ENCODE measurements at regions not wholly inside any gene's neighbourhood (a gene's known extent, or its start where the extent isn't known, plus 50 kb on each side); places are given as distances from the start of the nearest gene placed in this dataset.
"Not testable (repeated sequence)": the region's sequence is repeated elsewhere in the genome, so short reads cannot be mapped to it uniquely, and the experiment has no call there.

DNA sequence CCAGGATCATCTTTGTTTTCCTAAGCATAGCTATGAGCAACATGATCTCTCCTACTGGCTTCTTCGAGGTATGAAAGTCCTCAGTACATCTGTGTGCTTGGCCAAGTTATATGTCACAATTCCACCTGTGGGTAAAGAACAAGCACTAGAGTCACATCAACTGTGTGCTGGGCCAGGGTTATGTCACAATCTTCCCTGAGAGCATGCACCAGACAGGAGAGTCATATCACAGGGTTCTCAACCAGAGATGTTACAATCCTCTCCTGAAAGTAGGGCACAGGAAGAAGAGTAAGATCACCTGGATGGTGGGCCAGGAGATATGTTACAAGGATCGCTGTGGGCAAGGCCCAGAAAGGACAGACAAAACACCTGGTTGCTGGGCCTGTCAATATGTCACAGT lies 143.7 kb downstream of the ZNF675 start:
- H3K4me3 Mint-ChIP-seq, result no peak overlapping the region
- no peaks in the 10 kb centered on the region for H3K36me3 Mint-ChIP-seq
- H3K4me1 Mint-ChIP-seq, result no peaks in the 10 kb centered on the region
- H3K27me3 Mint-ChIP-seq, result no peaks in the 10 kb centered on the region
- H3K27ac Mint-ChIP-seq, result no peak overlapping the region
- H3K9me3 Mint-ChIP-seq, result no peaks in the 10 kb centered on the region
- ATAC-seq, result no peak

DNA sequence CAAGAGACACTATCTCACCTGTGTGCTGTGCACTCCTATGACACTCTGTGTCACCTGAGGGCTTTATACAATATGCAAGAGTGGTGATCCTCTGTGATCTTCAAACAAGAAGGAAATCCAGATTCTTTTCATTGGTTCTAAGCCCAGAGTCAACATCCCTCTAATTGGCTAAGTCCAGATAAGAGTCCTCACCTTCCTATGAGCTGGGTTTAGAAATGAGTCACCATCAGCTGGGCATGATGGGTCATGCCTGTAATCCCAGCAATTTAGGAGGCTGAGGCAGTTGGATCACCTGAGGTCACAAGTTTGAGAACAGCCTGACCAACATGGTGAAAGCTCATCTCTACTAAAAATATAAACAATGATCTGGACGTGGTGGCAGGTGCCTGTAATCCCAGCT lies 144.4 kb downstream of the ZNF675 start:
- Mint-ChIP-seq H3K36me3 (no peaks in the 10 kb centered on the region), H3K4me3 (no peak overlapping the region), H3K9me3 (no peaks in the 10 kb centered on the region), H3K4me1 (no peaks in the 10 kb centered on the region), H3K27me3 (no peaks in the 10 kb centered on the region), H3K27ac (no peak overlapping the region)
- no peak for ATAC-seq

DNA sequence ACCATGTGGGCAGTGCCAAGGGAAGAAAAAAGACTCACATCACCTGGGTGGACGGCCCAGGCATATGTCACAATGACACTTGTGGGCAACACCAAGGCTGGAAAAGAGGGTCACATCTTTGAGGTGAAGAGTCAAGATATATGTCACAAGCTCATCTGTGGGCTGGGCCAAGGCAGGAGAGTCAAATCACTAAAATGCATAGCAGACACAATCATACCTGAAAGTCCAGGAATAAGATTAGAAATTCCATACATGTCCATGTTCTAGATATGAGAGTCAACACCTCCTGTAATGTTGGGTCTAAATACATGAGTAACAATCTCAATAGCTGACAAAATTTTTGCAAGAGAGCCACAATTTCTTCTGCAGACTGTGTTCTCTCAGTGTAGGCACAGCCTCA lies 145.0 kb downstream of the ZNF675 start:
- Mint-ChIP-seq H3K4me3 (no peak overlapping the region), H3K9me3 (no peaks in the 10 kb centered on the region), H3K36me3 (no peaks in the 10 kb centered on the region), H3K27ac (no peak overlapping the region), H3K4me1 (no peaks in the 10 kb centered on the region), H3K27me3 (no peaks in the 10 kb centered on the region)
- ATAC-seq, result no peak

DNA sequence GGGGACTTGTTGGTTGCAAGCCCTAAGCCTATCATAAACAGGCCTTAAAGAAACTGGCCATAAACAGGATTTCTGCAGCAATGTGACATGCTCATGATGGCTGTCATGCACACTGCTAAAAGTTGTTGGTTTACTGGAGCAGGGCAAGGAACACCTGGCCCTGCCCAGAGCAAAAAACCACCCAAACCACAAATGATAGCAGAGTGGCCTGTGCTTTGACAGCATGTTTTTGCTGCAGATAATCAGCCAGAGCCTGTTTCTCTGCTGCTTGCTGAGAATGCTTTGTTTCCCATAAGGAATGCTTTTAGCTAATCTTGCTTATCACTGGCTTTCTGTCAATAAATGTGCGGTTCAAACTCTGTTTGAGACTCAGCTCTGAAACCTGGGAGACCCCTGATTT lies 144.9 kb upstream of the ZNF91 start:
- H3K27ac Mint-ChIP-seq, H3K4me3 Mint-ChIP-seq, H3K9me3 Mint-ChIP-seq, ATAC-seq, H3K27me3 Mint-ChIP-seq, H3K4me1 Mint-ChIP-seq, H3K36me3 Mint-ChIP-seq: not testable (repeated sequence)

- H3K4me1 Mint-ChIP-seq, result no peaks in the 10 kb centered on the region
- H3K9me3 Mint-ChIP-seq, result no peaks in the 10 kb centered on the region
- H3K4me3 Mint-ChIP-seq, result no peak overlapping the region
- H3K36me3 Mint-ChIP-seq, result no peaks in the 10 kb centered on the region
- ATAC-seq, result no peak
- H3K27me3 Mint-ChIP-seq, result no peaks in the 10 kb centered on the region
- H3K27ac Mint-ChIP-seq, result no peak overlapping the region
These were observed 144.2 kb upstream of the ZNF91 start for GRCh38 chr19:23539499-23539898.

DNA sequence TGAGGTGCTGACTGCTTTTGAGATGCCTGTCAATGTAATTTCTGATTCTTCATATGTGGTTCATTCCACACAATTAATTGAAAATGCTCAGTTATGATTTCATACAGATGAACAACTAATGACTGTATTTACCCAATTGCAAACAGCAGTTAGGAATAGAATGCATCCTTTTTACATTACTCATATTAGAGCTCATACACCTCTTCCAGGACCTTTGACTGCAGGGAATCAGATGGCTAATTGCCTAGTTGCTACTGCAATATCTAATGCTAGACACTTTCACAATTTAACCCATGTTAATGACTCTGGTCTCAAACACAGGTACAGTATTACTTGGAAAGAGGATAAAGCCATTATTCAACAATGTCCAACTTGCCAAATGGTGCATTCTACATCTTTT lies 141.9 kb upstream of the ZNF91 start:
- H3K36me3 Mint-ChIP-seq, H3K4me1 Mint-ChIP-seq, H3K4me3 Mint-ChIP-seq, H3K9me3 Mint-ChIP-seq, ATAC-seq, H3K27me3 Mint-ChIP-seq, H3K27ac Mint-ChIP-seq: not testable (repeated sequence)

DNA sequence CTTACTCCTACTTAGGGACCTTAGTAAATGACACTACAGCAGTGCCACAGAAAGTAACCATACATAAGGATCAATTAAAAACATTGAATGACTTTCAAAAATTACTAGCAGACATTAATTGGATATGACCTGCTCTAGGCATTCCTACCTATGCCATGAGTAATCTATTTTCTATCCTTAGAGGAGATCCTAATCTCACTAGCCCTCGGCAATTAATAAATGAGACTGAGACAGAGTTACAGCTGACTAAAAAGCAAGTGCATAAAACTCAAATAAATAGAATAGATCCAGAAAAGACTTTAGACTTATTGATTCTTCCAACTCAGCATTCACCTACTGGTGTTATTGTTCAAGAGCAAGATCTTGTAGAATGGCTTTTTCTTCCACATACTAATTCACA lies 141.1 kb upstream of the ZNF91 start:
- H3K4me1 Mint-ChIP-seq, H3K4me3 Mint-ChIP-seq, H3K27ac Mint-ChIP-seq, H3K9me3 Mint-ChIP-seq, H3K36me3 Mint-ChIP-seq, ATAC-seq, H3K27me3 Mint-ChIP-seq: not testable (repeated sequence)

DNA sequence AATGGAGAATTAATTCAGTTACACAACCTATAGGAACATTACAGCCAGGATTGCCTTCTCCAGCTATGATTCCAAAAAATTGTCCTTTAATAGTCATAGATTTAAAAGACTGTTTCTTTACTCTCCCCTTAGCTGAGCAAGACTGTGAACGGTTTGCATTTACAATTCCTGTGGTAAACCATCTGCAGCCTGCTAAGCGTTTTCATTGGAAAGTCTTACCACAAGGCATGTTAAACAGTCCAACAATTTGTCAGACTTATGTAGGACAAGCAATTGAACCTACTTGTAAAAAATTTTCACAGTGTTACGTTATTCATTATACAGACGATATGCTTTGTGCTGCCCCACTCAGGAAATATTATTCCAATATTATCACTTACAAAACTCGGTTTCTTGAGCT lies 140.6 kb upstream of the ZNF91 start:
- not testable (repeated sequence) for H3K27ac Mint-ChIP-seq, H3K9me3 Mint-ChIP-seq, H3K36me3 Mint-ChIP-seq, H3K4me3 Mint-ChIP-seq, ATAC-seq, H3K4me1 Mint-ChIP-seq, H3K27me3 Mint-ChIP-seq

- H3K4me3 Mint-ChIP-seq, H3K27me3 Mint-ChIP-seq, ATAC-seq, H3K27ac Mint-ChIP-seq, H3K4me1 Mint-ChIP-seq, H3K36me3 Mint-ChIP-seq: not testable (repeated sequence)
- H3K9me3 Mint-ChIP-seq, result peaks cover 10% of the 10 kb centered on the region
These were observed 138.2 kb upstream of the ZNF91 start for GRCh38 chr19:23533441-23533840.

DNA sequence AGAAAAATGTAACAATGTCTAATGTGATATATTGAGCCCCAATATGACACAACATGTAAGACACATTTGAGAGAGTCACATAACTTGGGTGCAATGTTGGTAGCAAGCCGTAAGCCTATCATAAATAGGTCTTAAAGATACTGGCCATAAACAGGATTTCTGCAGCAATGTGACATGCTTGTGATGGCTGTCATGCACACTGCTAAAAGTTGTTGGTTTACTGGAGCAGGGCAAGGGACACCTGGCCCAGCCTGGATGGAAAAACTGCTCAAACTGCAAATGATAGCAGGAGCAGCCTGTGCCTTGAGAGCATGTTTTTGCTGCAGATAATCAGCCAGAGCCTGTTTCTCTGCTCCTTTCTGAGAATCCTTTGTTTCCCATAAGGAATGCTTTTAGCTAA lies 136.7 kb upstream of the ZNF91 start:
- Mint-ChIP-seq H3K27ac (no peak overlapping the region), H3K27me3 (no peaks in the 10 kb centered on the region), H3K9me3 (peaks cover 14% of the 10 kb centered on the region), H3K36me3 (no peaks in the 10 kb centered on the region), H3K4me1 (no peaks in the 10 kb centered on the region), H3K4me3 (no peak overlapping the region)
- no peak for ATAC-seq

- Mint-ChIP-seq H3K4me3 (no peak overlapping the region), H3K36me3 (no peaks in the 10 kb centered on the region), H3K9me3 (peaks cover 14% of the 10 kb centered on the region), H3K4me1 (no peaks in the 10 kb centered on the region), H3K27ac (no peak overlapping the region), H3K27me3 (no peaks in the 10 kb centered on the region)
- no peak for ATAC-seq
These were observed 136.0 kb upstream of the ZNF91 start for GRCh38 chr19:23531231-23531790.

DNA sequence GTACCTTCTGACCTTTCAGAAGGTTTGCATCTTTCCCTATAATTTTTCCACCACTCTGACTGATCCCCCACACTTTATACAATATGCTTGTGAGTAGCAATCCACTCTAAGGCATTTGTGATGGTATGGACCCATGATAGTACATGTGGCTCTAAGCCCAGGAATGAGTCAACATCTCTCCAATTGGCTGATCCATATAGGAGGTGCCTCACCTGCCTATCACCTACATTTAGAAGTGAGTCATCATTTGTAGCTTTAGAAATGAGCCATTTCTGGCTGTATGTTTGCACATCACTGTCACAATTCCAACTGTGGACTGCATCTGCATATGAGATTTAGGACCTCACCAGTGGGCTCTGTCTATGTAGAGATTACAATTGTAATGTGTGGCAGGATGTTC lies 133.1 kb upstream of the ZNF91 start:
- H3K4me1 Mint-ChIP-seq, result no peaks in the 10 kb centered on the region
- ATAC-seq, result no peak
- no peaks in the 10 kb centered on the region for H3K27me3 Mint-ChIP-seq
- H3K36me3 Mint-ChIP-seq, result no peaks in the 10 kb centered on the region
- no peak overlapping the region for H3K27ac Mint-ChIP-seq
- peaks cover 13% of the 10 kb centered on the region for H3K9me3 Mint-ChIP-seq
- H3K4me3 Mint-ChIP-seq, result no peak overlapping the region

DNA sequence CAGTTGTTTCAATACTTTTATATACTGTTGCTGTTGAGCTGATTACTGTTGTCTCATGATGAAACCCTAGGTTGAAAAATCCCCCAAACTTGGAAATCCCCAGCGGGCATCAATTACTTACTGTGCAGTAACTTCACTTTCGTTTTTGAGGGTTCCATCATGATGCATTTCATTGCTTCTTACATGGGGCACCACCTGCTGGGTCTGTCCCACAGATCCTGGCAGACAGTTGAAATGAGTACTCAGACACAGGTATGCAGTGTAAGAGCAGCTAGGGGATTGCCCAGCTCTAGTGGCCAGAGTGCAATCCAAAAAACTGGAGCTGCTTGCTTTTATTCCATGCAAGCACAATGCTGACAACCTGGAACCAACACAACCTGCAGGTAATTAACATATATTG lies 132.5 kb upstream of the ZNF91 start:
- H3K9me3 Mint-ChIP-seq, result peaks cover 13% of the 10 kb centered on the region

GRCh38 chr19:23526302-23526701 lies 131.0 kb upstream of the ZNF91 start:
- H3K9me3 Mint-ChIP-seq, result peaks cover 10% of the 10 kb centered on the region
- H3K4me1 Mint-ChIP-seq, result no peaks in the 10 kb centered on the region

More for the DNA sequence above, 132.5 kb upstream of the ZNF91 start:
- H3K4me3 Mint-ChIP-seq, result no peak overlapping the region
- no peak overlapping the region for H3K27ac Mint-ChIP-seq
- H3K36me3 Mint-ChIP-seq, result no peaks in the 10 kb centered on the region
- peak; percentile 54 for ATAC-seq
- no peaks in the 10 kb centered on the region for H3K4me1 Mint-ChIP-seq
- H3K27me3 Mint-ChIP-seq, result no peaks in the 10 kb centered on the region

DNA sequence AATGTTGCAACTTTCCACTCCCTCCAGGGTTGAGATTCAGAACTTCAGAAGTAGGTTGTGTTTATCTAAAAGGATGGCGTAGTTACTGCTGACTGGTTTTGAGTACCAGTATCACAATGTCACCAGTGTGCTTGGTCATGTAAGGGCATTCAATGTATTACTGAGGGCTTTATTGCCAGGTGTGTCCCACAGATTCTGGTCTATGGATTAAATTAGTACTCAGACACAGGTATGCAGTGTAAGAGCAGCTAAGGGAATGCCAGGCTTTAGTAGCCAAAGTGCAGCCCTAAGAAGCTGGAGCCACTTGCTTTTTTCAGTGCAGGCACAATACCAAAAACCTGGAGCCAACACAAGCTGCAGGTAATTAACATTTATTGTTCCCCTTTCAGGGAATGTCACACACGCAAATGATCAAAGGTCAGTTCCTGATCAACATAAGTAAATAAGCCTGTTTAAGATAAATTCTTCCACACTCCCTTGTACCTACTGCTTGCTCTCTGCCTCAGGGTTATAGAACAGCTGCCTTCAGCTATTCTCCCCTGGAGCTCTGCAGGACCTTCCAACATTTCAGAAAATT lies 130.1 kb upstream of the ZNF91 start:
- peaks cover 10% of the 10 kb centered on the region for H3K9me3 Mint-ChIP-seq
- no peaks in the 10 kb centered on the region for H3K4me1 Mint-ChIP-seq
- H3K27me3 Mint-ChIP-seq, result no peaks in the 10 kb centered on the region
- no peak for ATAC-seq
- no peak overlapping the region for H3K4me3 Mint-ChIP-seq
- no peaks in the 10 kb centered on the region for H3K36me3 Mint-ChIP-seq
- H3K27ac Mint-ChIP-seq, result no peak overlapping the region

More at GRCh38 chr19:23526302-23526701, 131.0 kb upstream of the ZNF91 start:
- no peak for ATAC-seq
- no peaks in the 10 kb centered on the region for H3K36me3 Mint-ChIP-seq
- no peaks in the 10 kb centered on the region for H3K27me3 Mint-ChIP-seq
- no peak overlapping the region for H3K27ac Mint-ChIP-seq
- H3K4me3 Mint-ChIP-seq, result no peak overlapping the region

- no peaks in the 10 kb centered on the region for H3K36me3 Mint-ChIP-seq
- ATAC-seq, result no peak
- H3K27me3 Mint-ChIP-seq, result no peaks in the 10 kb centered on the region
- H3K9me3 Mint-ChIP-seq, result peaks cover 9% of the 10 kb centered on the region
- H3K4me1 Mint-ChIP-seq, result no peaks in the 10 kb centered on the region
- H3K4me3 Mint-ChIP-seq, result no peak overlapping the region
- H3K27ac Mint-ChIP-seq, result no peak overlapping the region
These were observed 128.6 kb upstream of the ZNF91 start for GRCh38 chr19:23523863-23524262.

- Mint-ChIP-seq H3K4me1 (no peaks in the 10 kb centered on the region), H3K27me3 (no peaks in the 10 kb centered on the region), H3K9me3 (peaks cover 8% of the 10 kb centered on the region), H3K27ac (no peak overlapping the region), H3K36me3 (no peaks in the 10 kb centered on the region), H3K4me3 (no peak overlapping the region)
- ATAC-seq, result no peak
These were observed 127.2 kb upstream of the ZNF91 start for GRCh38 chr19:23522431-23522830.
